ENCODE measurements at regions not wholly inside any gene's neighbourhood (a gene's known extent, or its start where the extent isn't known, plus 50 kb on each side); places are given as distances from the start of the nearest gene placed in this dataset.

DNA sequence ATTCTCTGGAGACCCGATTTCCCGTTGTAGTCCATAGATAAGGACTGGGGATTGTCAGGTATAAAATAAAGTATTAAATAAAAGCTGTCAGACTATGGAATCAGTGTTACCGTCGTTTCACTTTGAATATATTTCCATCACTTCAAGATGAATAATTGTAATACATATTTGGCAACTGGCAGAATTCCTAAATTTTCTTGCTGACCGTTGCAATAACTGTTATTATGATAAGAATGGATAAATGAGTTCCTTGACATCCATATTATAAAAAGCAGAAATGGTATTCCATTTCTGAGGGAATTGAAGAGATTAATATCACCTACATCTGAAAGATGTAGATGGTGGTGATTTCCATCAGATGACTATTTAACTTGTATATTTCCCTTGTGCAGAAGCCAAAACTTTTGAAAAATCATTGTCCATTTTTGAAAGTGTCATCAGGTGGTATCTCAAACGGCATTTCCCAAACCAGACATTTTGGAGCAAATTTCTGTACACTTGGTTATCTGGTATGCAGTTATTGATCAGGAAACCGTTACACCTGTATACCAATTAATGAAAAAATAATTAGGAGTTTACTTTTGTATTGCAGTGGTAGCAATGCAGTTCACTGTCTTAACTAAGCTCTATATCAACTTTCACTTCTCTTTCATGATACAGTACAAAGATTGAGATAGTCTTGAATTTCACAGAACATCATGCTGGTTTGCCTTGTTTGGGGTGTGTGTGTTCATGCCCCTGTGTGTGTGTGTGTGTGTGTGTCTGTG lies 878.5 kb downstream of the PCDH18 start:
- Histone ChIP-seq H3K9me3 (ENCODE audit: low read length) (no peaks in the 10 kb centered on the region), H3K27me3 (ENCODE audit: low read length) (no peaks in the 10 kb centered on the region), H3K4me3 (ENCODE audit: low read length) (no peak overlapping the region), H3K4me1 (ENCODE audit: insufficient read depth, low read length) (peaks cover 17% of the 10 kb centered on the region), H4K20me1 (ENCODE audit: low read length) (no peaks in the 10 kb centered on the region), H3K36me3 (ENCODE audit: low read depth, low read length) (no peaks in the 10 kb centered on the region), H3K9me2 (replicated peaks; ENCODE audit: low read length) (no peaks in the 10 kb centered on the region), H3K4me2 (ENCODE audit: low read length) (no peak overlapping the region), H3K79me2 (ENCODE audit: low read length) (no peaks in the 10 kb centered on the region), H3K9ac (ENCODE audit: low read length) (no peak overlapping the region), H2AFZ (ENCODE audit: low read length) (no peak overlapping the region), H3K27ac (ENCODE audit: low read length) (no peak overlapping the region), H3F3A (ENCODE audit: low read length, unreplicated experiment) (no peaks in the 10 kb centered on the region)
- BruUV-seq (replicated peaks), result no TSS peak
- POLR2A ChIA-PET (ENCODE audit: unreplicated experiment), result interaction anchor here (0.6 kb wide), 1 partner anchor 308 kb away, joined by 3 read pairs; no protein-coding TSS in a partner anchor
- no peak for TF ChIP-seq EZH2 (IDR thresholded peaks at IDR 0.05; ENCODE audit: low read length, unreplicated experiment)
- TF ChIP-seq, protein P1, sequence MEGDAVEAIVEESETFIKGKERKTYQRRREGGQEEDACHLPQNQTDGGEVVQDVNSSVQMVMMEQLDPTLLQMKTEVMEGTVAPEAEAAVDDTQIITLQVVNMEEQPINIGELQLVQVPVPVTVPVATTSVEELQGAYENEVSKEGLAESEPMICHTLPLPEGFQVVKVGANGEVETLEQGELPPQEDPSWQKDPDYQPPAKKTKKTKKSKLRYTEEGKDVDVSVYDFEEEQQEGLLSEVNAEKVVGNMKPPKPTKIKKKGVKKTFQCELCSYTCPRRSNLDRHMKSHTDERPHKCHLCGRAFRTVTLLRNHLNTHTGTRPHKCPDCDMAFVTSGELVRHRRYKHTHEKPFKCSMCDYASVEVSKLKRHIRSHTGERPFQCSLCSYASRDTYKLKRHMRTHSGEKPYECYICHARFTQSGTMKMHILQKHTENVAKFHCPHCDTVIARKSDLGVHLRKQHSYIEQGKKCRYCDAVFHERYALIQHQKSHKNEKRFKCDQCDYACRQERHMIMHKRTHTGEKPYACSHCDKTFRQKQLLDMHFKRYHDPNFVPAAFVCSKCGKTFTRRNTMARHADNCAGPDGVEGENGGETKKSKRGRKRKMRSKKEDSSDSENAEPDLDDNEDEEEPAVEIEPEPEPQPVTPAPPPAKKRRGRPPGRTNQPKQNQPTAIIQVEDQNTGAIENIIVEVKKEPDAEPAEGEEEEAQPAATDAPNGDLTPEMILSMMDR (conservative IDR thresholded peaks at IDR 0.05; ENCODE audit: low read depth, low read length), result no peak
- no peak for TF ChIP-seq EZH2phosphoT487 (IDR thresholded peaks at IDR 0.05; ENCODE audit: borderline replicate concordance, low read length)
- intact Hi-C loops (cut with micrococcal nuclease), result no loop called here
- DNase-seq, result no peak
- CTCF ChIA-PET, result no interaction called here
- ATAC-seq, result no peak

GRCh38 chr4:136651932-136652331 lies 880.4 kb downstream of the PCDH18 start:
- TF ChIP-seq, protein P1 (conservative IDR thresholded peaks at IDR 0.05; ENCODE audit: low read depth, low read length), result no peak
- TF ChIP-seq EZH2 (IDR thresholded peaks at IDR 0.05; ENCODE audit: low read length, unreplicated experiment) (no peak), EZH2phosphoT487 (IDR thresholded peaks at IDR 0.05; ENCODE audit: borderline replicate concordance, low read length) (no peak)
- CTCF ChIA-PET, result no interaction called here
- no peaks in the 10 kb centered on the region for H4K20me1 ChIP-seq (ENCODE audit: low read length)
- POLR2A ChIA-PET (ENCODE audit: unreplicated experiment), result no interaction called here
- no peaks in the 10 kb centered on the region for H3F3A ChIP-seq (ENCODE audit: low read length, unreplicated experiment)
- intact Hi-C loops (cut with micrococcal nuclease), result no loop called here
- no peak for ATAC-seq
- no peak overlapping the region for H3K4me3 ChIP-seq (ENCODE audit: low read length)
- H3K27ac ChIP-seq (ENCODE audit: low read length), result peak overlapping the region; percentile 94
- no peak overlapping the region for H2AFZ ChIP-seq (ENCODE audit: low read length)
- H3K9me2 ChIP-seq (replicated peaks; ENCODE audit: low read length), result no peaks in the 10 kb centered on the region
- no peaks in the 10 kb centered on the region for H3K9me3 ChIP-seq (ENCODE audit: low read length)
- DNase-seq, result no peak
- H3K79me2 ChIP-seq (ENCODE audit: low read length), result no peaks in the 10 kb centered on the region
- no peaks in the 10 kb centered on the region for H3K27me3 ChIP-seq (ENCODE audit: low read length)
- no TSS peak for BruUV-seq (replicated peaks)
- peak overlapping the region; percentile 72 for H3K9ac ChIP-seq (ENCODE audit: low read length)
- no peak overlapping the region for H3K4me2 ChIP-seq (ENCODE audit: low read length)
- peaks cover 17% of the 10 kb centered on the region for H3K4me1 ChIP-seq (ENCODE audit: insufficient read depth, low read length)
- no peaks in the 10 kb centered on the region for H3K36me3 ChIP-seq (ENCODE audit: low read depth, low read length)

DNA sequence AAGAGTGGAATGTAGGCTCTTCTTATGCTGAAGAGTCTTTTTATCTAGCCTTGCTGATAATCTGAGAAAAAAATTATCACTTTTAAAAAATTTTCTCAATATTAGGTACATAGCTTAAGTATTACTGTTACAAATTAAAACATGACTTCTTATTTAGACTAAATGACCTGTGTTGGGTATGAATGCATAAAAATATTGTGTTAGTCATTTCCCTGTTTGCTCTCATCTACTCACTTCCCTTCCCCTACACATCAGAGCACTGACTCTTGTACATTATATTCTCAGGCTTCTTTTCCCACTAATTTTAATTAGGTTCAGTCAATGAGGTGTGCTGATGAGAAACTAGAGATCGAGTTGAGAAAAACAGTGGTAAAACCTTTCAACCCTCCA lies 881.0 kb downstream of the PCDH18 start:
- no peaks in the 10 kb centered on the region for H3K79me2 ChIP-seq (ENCODE audit: low read length)
- no peaks in the 10 kb centered on the region for H4K20me1 ChIP-seq (ENCODE audit: low read length)
- no peaks in the 10 kb centered on the region for H3K9me3 ChIP-seq (ENCODE audit: low read length)
- no TSS peak for BruUV-seq (replicated peaks)
- peaks cover 17% of the 10 kb centered on the region for H3K4me1 ChIP-seq (ENCODE audit: insufficient read depth, low read length)
- TF ChIP-seq EZH2 (IDR thresholded peaks at IDR 0.05; ENCODE audit: low read length, unreplicated experiment) (no peak), EZH2phosphoT487 (IDR thresholded peaks at IDR 0.05; ENCODE audit: borderline replicate concordance, low read length) (no peak)
- TF ChIP-seq, protein P1 (conservative IDR thresholded peaks at IDR 0.05; ENCODE audit: low read depth, low read length), result no peak
- no peaks in the 10 kb centered on the region for H3F3A ChIP-seq (ENCODE audit: low read length, unreplicated experiment)
- H3K9ac ChIP-seq (ENCODE audit: low read length), result peak overlapping the region; percentile 72
- H3K27ac ChIP-seq (ENCODE audit: low read length), result peak overlapping the region; percentile 94
- H2AFZ ChIP-seq (ENCODE audit: low read length), result no peak overlapping the region
- no peaks in the 10 kb centered on the region for H3K9me2 ChIP-seq (replicated peaks; ENCODE audit: low read length)
- peak; percentile 46 for DNase-seq
- ATAC-seq, result peak; percentile 89
- ChIA-PET POLR2A (ENCODE audit: unreplicated experiment) (no interaction called here), CTCF (no interaction called here)
- no peaks in the 10 kb centered on the region for H3K36me3 ChIP-seq (ENCODE audit: low read depth, low read length)
- no peak overlapping the region for H3K4me3 ChIP-seq (ENCODE audit: low read length)
- peak overlapping the region; percentile 53; the same call in 1 of the 2 replicates for H3K4me2 ChIP-seq (ENCODE audit: low read length)
- intact Hi-C loops (cut with micrococcal nuclease), result no loop called here
- H3K27me3 ChIP-seq (ENCODE audit: low read length), result no peaks in the 10 kb centered on the region
